ENCODE measurements at regions not wholly inside any gene's neighbourhood (a gene's known extent, or its start where the extent isn't known, plus 50 kb on each side); places are given as distances from the start of the nearest gene placed in this dataset.

- H3K27ac ChIP-seq (ENCODE audit: low read depth), result no peak overlapping the region
- H3K4me1 ChIP-seq (ENCODE audit: insufficient read depth), result peaks cover 15% of the 10 kb centered on the region
- H4K20me1 ChIP-seq (replicated peaks; ENCODE audit: insufficient read depth), result no peaks in the 10 kb centered on the region
- H3K36me3 Mint-ChIP-seq (ENCODE audit: low read depth), result no peaks in the 10 kb centered on the region
- peaks cover 21% of the 10 kb centered on the region for H3K4me1 Mint-ChIP-seq
- no peak for DNase-seq (ENCODE audit: low spot score)
- no peaks in the 10 kb centered on the region for H3K27me3 ChIP-seq (ENCODE audit: insufficient read depth)
- no peak overlapping the region for H3K4me2 ChIP-seq
- H3K9me3 Mint-ChIP-seq, result peaks cover 3% of the 10 kb centered on the region; the same call in 1 of the 3 replicates
- no peak overlapping the region for H3K27ac Mint-ChIP-seq
- no peaks in the 10 kb centered on the region for H3K79me2 ChIP-seq (replicated peaks; ENCODE audit: insufficient read depth)
- H2AFZ ChIP-seq, result no peak overlapping the region
- no peaks in the 10 kb centered on the region for H3K36me3 ChIP-seq (ENCODE audit: insufficient read depth)
- no peak for TF ChIP-seq CREB1 (CRISPR knock-in tag; IDR thresholded peaks at IDR 0.05; ENCODE audit: low read depth)
- no peak for TF ChIP-seq ZNF462 (CRISPR knock-in tag; IDR thresholded peaks at IDR 0.05)
- TF ChIP-seq ZNF114 (CRISPR knock-in tag; IDR thresholded peaks at IDR 0.05), result no peak
- no peak for TF ChIP-seq REST (IDR thresholded peaks at IDR 0.05; ENCODE audit: unreplicated experiment)
- no peak for TF ChIP-seq EZH2 (IDR thresholded peaks at IDR 0.05; ENCODE audit: low read depth, unreplicated experiment)
- TF ChIP-seq ZNF331 (CRISPR knock-in tag; IDR thresholded peaks at IDR 0.05; ENCODE audit: low read depth), result no peak
- no peak for TF ChIP-seq NANOG (IDR thresholded peaks at IDR 0.05; ENCODE audit: borderline replicate concordance)
- H3K27me3 Mint-ChIP-seq (ENCODE audit: insufficient read depth, low read depth, poor library complexity), result peaks cover 4% of the 10 kb centered on the region
- H3K4me3 ChIP-seq, result no peak overlapping the region
- H3K4me3 Mint-ChIP-seq, result no peak overlapping the region
- H3K9me2 ChIP-seq (ENCODE audit: insufficient read depth), result peaks cover 7% of the 10 kb centered on the region; the same call in 1 of the 2 replicates
- no peaks in the 10 kb centered on the region for H3F3A ChIP-seq (replicated peaks; ENCODE audit: low read depth)
- ATAC-seq, result no peak
Observed at GRCh38 chr13:40120781-40121180, 465.3 kb downstream of the COG6 start.

All from GM23338 (cell line).